GM19397 (cell line): ENCODE measurements at regions not wholly inside any gene's neighbourhood (a gene's known extent, or its start where the extent isn't known, plus 50 kb on each side); places are given as distances from the start of the nearest gene placed in this dataset.
"Not testable (repeated sequence)": the region's sequence is repeated elsewhere in the genome, so short reads cannot be mapped to it uniquely, and the experiment has no call there.

Experiments used
- ATAC-seq: cut with Tn5 transposase; IDR thresholded peaks from one replicate; pipeline ENCODE4 v1.9.1; 2021; ENCODE audit warnings: mild to moderate bottlenecking, moderate library complexity; ENCODE audit not compliant: unreplicated experiment

DNA sequence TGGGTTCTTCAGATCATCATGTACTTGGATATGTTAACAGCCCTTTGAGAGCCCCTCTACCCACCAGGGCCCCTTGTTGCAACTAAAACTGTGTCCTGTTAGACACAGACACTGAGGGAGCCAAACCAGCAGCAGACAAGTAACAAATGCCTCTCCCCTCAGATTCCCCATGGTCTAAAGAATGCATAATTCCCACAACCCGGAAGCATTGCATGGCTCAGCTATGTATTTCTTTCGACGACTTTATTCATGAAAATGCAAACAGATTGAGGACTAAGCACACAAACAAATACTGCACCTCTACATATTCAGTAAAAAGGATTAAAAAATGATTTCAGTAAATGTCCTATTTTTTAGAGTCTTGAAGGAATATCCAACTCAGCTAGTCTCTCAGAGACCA, 70.1 kb upstream of the HECW1 start:
- ATAC-seq, result no peak

DNA sequence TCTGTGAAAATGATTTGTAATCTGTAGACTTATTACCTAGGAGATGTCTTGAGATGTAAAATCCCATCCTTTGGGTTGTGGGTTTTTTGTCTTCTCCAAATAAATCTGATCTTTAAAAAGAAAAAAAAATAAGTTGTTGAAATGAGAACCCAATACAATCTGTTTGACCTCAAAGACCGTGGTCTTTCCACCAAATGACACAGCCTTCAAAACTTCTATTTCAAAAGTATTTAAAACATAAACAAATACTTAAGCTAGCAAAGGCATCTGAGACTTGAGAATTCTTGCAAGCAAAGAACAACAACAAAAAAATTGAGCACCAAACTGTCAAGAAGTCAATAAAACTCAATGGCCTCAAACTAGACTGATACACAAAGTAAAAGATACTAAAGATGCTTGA, 67.9 kb upstream of the HECW1 start:
- ATAC-seq, result no peak

DNA sequence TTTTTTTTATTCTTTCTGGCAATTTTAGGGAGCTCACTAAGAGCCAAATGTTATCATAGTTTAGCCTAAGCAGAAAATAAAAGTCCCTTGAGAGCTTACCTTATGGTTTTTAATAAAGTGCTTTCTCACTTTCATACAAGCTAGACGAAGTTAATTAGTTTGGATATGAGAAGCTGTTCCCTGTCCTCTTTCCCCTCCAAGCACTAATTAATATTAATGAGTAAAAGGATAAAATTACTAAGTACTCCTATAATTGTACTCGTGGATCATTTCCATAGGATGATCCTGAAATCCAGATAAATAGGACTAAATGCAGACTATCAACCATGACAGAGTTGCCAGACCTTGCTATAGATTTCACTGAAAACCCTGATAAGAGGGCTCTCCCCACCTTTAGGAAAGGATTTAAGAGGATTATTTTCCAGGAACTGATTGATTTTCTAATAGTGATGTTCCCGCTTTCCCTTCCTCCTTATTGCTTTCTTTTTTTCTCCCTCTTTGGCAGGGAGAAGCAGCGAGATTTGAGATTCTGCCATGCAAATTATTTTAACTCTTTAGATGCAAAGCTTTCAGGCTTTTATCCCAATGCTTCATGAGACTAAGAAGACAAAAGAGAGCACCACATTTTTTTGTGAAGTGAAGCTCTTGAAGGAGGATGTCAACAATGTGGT, 58.3 kb upstream of the HECW1 start:
- ATAC-seq, result no peak

DNA sequence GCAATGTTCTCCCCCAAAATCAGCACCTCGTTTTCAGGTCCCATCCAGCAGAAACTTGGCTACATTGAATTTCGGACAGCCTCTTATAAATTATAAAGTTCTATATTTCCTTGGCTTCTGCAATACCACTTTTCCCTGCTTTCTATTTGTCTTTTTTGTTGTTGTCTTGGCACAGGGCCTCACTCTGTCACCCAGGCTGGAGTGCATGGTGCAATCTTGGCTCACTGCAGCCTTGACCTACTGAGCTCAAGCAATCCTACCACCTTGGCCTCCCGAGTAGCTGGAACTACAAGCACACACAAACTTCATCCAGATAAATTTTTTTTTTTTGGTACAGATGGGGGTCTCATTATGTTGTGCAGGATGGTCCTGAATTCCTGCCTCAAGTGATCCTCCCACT, 55.3 kb upstream of the HECW1 start:
- ATAC-seq, result no peak

DNA sequence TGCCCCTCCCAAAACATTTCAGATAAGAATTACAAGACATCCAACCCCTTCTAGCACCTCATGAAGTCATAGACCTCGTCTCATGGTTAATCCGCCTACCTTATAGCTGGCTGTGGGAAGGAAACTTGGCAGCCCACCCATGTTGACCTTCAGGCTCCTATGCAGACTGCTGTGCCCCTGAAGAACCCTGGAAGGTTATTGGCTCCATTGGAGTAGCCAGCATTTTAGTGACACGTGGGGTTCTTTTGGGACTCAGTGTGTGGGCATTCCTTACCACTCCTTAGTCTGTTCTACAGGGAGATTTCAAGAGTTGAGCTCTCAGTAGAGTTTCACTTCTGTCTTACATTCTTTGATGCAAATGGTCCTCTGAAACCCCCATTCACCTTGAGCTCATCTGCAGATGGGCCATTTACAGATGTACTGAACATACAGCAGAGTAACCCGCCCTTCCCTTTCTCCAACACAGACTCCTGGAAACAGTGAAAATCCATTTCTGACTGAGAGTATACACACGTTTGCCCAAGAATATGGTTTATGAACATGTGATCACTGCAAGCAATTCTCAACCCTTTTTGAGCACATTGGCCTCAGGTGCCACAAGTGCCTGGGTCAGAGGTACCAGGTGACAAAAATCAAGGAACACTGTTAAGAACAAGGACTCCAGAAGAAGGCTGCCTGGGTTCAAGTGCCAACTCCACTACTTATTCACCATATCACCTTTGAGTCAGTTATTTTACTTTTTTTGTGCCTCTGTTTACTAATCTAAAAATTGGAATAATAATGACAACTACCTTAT, 54.0 kb upstream of the HECW1 start:
- peak; percentile 49 for ATAC-seq

DNA sequence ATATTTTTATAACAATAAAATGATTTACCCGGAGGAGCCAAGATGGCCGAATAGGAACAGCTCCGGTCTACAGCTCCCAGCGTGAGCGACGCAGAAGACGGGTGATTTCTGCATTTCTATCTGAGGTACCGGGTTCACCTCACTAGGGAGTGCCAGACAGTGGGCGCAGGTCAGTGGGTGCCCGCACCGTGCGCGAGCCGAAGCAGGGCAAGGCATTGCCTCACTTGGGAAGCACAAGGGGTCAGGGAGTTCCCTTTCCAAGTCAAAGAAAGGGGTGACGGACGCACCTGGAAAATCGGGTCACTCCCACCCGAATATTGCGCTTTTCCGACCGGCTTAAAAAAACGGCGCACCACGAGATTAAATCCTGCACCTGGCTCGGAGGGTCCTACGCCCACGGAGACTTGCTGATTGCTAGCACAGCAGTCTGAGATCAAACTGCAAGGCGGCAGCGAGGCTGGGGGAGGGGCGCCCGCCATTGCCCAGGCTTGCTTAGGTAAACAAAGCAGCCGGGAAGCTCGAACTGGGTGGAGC, 53.3 kb upstream of the HECW1 start:
- ATAC-seq, result not testable (repeated sequence)
